CD4-positive, alpha-beta T cell treated with Interleukin-21 for 1 hour (primary cell): ENCODE measurements at regions not wholly inside any gene's neighbourhood (a gene's known extent, or its start where the extent isn't known, plus 50 kb on each side); places are given as distances from the start of the nearest gene placed in this dataset.
"Not testable (repeated sequence)": the region's sequence is repeated elsewhere in the genome, so short reads cannot be mapped to it uniquely, and the experiment has no call there.

Experiments
- DNase-seq: peaks from one replicate; pipeline ENCODE4 v3.0.0-alpha.2; 2020

DNA sequence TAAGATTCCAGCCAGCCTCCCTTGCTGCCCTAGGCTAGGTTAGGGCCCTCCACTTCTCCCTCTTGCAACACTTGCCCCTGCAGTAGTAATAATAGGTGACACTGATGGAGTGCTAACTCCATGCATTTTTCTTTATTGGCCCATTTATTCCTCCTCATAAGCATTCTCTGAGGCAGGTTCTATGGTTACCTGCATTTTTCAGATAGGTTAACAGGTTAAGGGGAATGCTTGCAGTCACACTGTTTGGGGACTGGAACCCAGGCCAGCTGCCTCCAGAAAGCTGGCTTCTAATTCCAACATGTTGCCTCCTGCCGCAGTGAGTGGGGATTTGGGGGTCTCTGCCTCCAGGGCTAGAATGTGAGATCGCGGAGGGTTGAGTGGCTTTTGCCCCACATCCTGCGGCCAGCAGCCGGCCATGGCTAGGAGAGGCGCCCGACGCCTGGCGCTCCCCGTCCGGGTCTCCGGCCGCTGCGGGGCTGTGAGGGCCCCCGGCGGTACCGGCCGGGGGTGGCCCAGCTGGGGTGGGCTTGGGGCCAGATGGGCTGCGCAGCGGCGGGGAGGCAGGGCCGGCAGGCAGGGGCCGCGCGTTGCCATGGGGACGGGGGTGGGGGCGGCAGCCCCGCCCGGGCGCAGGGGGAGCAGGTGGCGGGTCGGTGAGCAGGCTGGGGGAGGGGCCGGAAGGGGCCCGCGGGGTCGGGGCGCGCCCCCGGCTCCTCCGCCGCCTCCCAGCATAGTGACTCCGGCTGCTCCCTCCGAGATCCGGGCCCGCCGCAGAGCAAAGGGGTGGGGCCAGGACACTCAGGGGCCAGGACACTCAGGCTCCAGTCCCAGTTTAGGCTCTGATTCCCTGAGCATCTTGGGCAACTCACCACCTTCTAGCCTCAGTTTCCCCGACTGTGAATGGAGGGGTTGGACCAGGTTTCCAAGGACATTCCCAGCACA lies 68.4 kb upstream of the SSBP3 start:
- peak; percentile 48 for DNase-seq

DNA sequence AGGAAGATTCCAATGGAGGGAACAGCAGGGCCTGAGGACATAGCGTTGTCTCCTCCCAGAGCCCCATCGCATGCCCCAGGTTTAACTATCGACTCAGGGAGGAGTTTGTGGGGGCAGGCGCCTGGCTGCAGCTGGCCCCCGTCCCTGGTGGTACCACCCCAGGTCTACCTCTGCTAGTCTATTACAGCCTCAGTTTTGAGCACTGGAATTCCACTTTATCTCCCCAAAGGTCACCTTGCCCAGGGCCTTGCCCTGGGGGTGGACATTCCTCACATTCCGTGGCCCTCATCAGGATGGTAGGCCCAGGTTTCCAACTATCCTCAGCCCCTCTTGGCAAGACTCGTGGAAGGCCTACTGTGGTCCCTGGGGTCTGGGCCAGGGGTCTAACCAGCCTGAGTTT lies 65.4 kb upstream of the SSBP3 start:
- no peak for DNase-seq

DNA sequence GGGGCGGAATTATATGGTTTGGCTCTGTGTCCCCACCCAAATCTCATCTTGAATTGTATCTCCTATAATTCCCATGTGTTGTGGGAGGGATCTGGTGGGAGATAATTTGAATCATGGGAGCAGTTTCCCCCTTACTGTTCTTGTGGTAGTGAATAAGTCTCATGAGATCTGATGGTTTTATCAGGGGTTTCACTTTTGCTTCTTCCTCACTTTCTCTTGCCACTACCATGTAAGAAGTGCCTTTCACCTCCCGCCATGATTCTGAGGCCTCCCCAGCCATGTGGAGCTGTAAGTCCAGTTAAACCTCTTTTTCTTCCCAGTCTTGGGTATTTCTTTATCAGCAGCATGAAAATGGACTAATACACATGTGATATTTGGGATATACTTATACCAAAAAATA lies 63.2 kb upstream of the SSBP3 start:
- not testable (repeated sequence) for DNase-seq

GRCh38 chr1:54468288-54469084 lies 62.3 kb upstream of the SSBP3 start:
- DNase-seq: not testable (repeated sequence)

GRCh38 chr1:54465351-54465811 lies 59.2 kb upstream of the SSBP3 start:
- no peak for DNase-seq

GRCh38 chr1:54464477-54465146 lies 58.4 kb upstream of the SSBP3 start:
- no peak for DNase-seq

- no peak for DNase-seq
These were observed 57.9 kb upstream of the SSBP3 start for GRCh38 chr1:54464031-54464476.

DNA sequence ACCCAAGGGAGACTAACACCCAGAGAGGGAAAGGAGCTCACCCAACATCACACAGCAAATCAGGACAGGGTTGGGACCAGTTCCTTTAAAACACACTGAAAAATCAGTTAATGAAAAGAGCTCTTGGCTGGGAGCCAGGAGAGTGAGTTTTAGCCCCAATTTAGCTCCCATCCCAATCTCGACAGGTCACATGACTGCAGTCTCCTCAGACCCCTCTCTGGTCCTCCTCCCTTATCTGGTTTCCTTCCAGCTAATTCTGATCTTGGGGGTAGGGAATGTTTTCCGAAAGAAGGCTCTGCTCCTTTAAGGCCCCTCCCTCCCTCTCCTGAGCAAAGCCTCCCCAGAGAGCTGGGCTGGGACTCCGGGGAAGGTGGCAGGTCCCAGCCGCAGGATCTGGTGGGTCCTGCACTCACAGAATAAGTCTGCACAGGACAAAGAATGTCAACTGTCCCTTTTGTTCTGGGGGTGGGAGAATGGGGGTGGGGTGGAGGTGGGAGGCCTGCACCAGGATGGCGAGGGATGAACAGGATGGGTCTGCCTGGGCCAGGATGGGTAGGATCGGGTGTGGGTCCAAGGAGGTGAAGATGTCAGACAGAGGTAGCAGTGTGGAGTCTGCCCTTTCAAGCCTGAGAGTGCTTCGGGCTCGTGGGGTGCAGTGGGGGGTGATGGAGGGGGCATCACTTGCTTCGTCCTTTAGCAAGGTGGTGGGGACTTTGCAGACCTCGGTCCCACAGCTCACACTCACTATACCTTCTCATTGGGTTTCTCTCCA lies 57.3 kb upstream of the SSBP3 start:
- DNase-seq: no peak

DNA sequence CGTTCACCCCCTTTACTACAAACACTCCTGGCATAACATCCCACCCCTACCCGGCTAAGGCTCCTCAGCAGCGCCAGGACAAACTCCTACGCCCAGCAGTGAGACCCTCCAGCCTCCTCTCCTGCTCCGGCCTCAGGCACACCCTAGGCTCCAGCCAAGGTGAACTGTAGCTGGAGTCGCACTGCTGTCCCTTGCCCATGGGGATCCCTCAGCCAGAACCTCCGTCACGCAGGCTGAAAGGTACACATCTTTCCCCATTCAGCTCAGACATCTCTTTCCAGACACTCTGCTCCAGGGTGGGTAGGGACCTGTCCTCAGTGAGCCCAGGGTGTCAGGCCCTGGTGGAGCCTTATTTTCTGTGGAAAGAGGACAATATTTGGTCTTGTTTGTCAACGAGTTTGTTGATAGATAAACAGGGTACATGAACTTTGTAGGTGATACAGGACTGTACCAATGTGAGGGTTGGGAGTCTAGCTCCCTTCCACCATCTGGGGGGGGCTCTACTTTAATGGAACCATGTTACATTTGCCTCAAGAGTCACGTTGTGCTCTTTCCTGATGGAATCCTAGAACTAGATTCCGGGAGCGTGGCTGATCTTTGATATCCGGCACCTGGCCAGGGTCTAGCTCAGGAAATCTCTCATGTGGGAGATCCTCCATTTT lies 56.5 kb upstream of the SSBP3 start:
- no peak for DNase-seq

GRCh38 chr1:54461731-54462596 lies 55.8 kb upstream of the SSBP3 start:
- DNase-seq: no peak

GRCh38 chr1:54460861-54461387 lies 54.7 kb upstream of the SSBP3 start:
- no peak for DNase-seq

- DNase-seq: peak; percentile 79
These were observed 54.2 kb upstream of the SSBP3 start for GRCh38 chr1:54460351-54460750.

- DNase-seq: no peak
These were observed 53.6 kb upstream of the SSBP3 start for GRCh38 chr1:54459726-54460191.

GRCh38 chr1:54459140-54459539 lies 52.9 kb upstream of the SSBP3 start:
- no peak for DNase-seq

- no peak for DNase-seq
These were observed 50.8 kb upstream of the SSBP3 start for GRCh38 chr1:54456921-54457529.

DNA sequence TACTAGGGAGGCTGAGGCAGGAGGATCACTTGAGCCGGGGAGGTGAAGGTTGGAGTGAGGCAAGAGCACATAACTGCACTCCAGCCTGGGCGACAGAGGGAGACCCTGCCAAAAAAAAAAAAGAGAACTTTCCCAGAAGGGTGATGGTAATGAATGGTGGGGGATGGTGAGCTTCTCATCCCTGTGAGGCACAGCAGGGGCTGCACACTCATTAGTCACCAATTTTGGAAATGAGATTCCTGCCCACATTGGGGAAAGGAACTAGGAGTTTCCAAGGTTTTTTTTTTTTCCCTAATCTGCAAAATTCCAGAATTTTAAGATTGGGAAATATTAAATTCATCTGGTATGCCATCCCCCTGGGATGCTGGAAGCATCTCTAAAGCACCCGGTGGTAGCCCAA lies 50.2 kb upstream of the SSBP3 start:
- no peak for DNase-seq
